GM19372 (cell line): ENCODE measurements at regions not wholly inside any gene's neighbourhood (a gene's known extent, or its start where the extent isn't known, plus 50 kb on each side); places are given as distances from the start of the nearest gene placed in this dataset.
"Not testable (repeated sequence)": the region's sequence is repeated elsewhere in the genome, so short reads cannot be mapped to it uniquely, and the experiment has no call there.

Experiments used
- ATAC-seq: cut with Tn5 transposase; IDR thresholded peaks from one replicate; pipeline ENCODE4 v1.9.1; 2021; ENCODE audit warnings: mild to moderate bottlenecking, low read depth, moderate library complexity; ENCODE audit not compliant: unreplicated experiment

- ATAC-seq, result no peak
Measured at GRCh38 chr10:70987396-70988130, 99.2 kb upstream of the PCBD1 start.

GRCh38 chr10:70990156-70990555, 101.8 kb upstream of the PCBD1 start:
- not testable (repeated sequence) for ATAC-seq

- ATAC-seq, result no peak
Measured at GRCh38 chr10:70990681-70991080, 102.3 kb upstream of the PCBD1 start.

- ATAC-seq, result no peak
Measured at GRCh38 chr10:70991140-70992124, 103.1 kb upstream of the PCBD1 start.

GRCh38 chr10:70992436-70992835, 104.1 kb upstream of the PCBD1 start:
- no peak for ATAC-seq

- ATAC-seq, result no peak
Measured at GRCh38 chr10:70993051-70993450, 104.7 kb upstream of the PCBD1 start.

- ATAC-seq, result no peak
Measured at GRCh38 chr10:70996549-70996948, 108.2 kb upstream of the PCBD1 start.

GRCh38 chr10:70997236-70997635, 108.9 kb upstream of the PCBD1 start:
- no peak for ATAC-seq

- no peak for ATAC-seq
Measured at GRCh38 chr10:70998086-70998485, 109.7 kb upstream of the PCBD1 start.

GRCh38 chr10:71001470-71001869, 113.1 kb upstream of the PCBD1 start:
- no peak for ATAC-seq

- no peak for ATAC-seq
Measured at GRCh38 chr10:71004176-71005075, 116.1 kb upstream of the PCBD1 start.

GRCh38 chr10:71005337-71006305, 117.3 kb upstream of the PCBD1 start:
- no peak for ATAC-seq

GRCh38 chr10:71006506-71006905, 118.1 kb upstream of the PCBD1 start:
- no peak for ATAC-seq

GRCh38 chr10:71007516-71007915, 119.2 kb upstream of the PCBD1 start:
- ATAC-seq, result no peak

- no peak for ATAC-seq
Measured at GRCh38 chr10:71008150-71008549, 119.8 kb upstream of the PCBD1 start.

- ATAC-seq, result no peak
Measured at GRCh38 chr10:71009126-71009525, 120.8 kb upstream of the PCBD1 start.

- ATAC-seq, result no peak
Measured at GRCh38 chr10:71010730-71011129, 122.4 kb upstream of the PCBD1 start.

GRCh38 chr10:71011141-71011540, 122.8 kb upstream of the PCBD1 start:
- ATAC-seq, result no peak

GRCh38 chr10:71014021-71014805, 125.8 kb upstream of the PCBD1 start:
- ATAC-seq, result no peak
